Esophagus squamous epithelium (tissue), 5 donors: ENCODE measurements at regions not wholly inside any gene's neighbourhood (a gene's known extent, or its start where the extent isn't known, plus 50 kb on each side); places are given as distances from the start of the nearest gene placed in this dataset.

Experiments used
- DNase-seq: peaks from one replicate; lab custom pipeline; 2025; lab: John Stamatoyannopoulos, UW
- H3K27ac ChIP-seq, 4 donors: fragments of 200-600 bp; sonication (generic); one replicate each; pipeline ENCODE4 v1.5.1; 2016 to 2019; ENCODE audit warnings: mild to moderate bottlenecking in 1 of 4
- H3K27me3 ChIP-seq, 4 donors: fragments of 200-600 bp; sonication (generic); 1 replicate in 3 of 4; 2 replicates in 1 of 4; pipeline versions ENCODE4 v1.5.1 to v1.6.0; 2017 to 2021; ENCODE audit warnings: antibody characterized with exemption in 1 of 4
- H3K36me3 ChIP-seq, 3 donors: fragments of 200-600 bp; sonication (generic); one replicate each; pipeline ENCODE4 v1.5.1; 2016 to 2019
- H3K4me1 ChIP-seq, 3 donors: fragments of 200-600 bp; sonication (generic); one replicate each; pipeline ENCODE4 v1.5.1; 2017 to 2019
- H3K4me3 ChIP-seq, 4 donors: fragments of 200-600 bp; sonication (generic); 1 replicate in 3 of 4; 2 replicates in 1 of 4; pipeline ENCODE4 v1.5.1; 2016 to 2019; ENCODE audit warnings: mild to moderate bottlenecking in 2 of 4, moderate library complexity in 1 of 4
- H3K9me3 ChIP-seq, 3 donors: fragments of 200-600 bp; sonication (generic); one replicate each; pipeline ENCODE4 v1.5.1; 2016 to 2019
- CTCF ChIP-seq, 6 experiments: fragments of 450-650 bp in 4 of 6; fragments of 200-600 bp in 2 of 6; sonication (generic) in 2 of 6; IDR thresholded peaks; one replicate each; pipeline ENCODE4 v1.5.1; 2016 to 2019; ENCODE audit warnings: antibody characterized with exemption in 6 of 6, mild to moderate bottlenecking in 4 of 6, moderate library complexity in 4 of 6
- POLR2A ChIP-seq, 4 donors: fragments of 450-650 bp; IDR thresholded peaks; one replicate each; pipeline ENCODE4 v1.6.1; 2017; ENCODE audit warnings: antibody characterized with exemption in 4 of 4, mild to moderate bottlenecking in 4 of 4, moderate library complexity in 3 of 4
- WGBS, 2 donors: methylation state at CpG; one replicate each; pipeline ENCODE4 v1.1.5; 2018; 5-methylcytosine and 5-hydroxymethylcytosine counted together
- intact Hi-C: fragments of 100-400 bp; cut with DNase I; formaldehyde crosslinking; loops from one replicate; pipeline ENCODE4 v1.15.0; 2022
- donor health status: DM: yes; HTN: yes; CAD: no.

- intact Hi-C loops: no loop called here
- WGBS, 2 donors: 52 to 53% methylated on average over 4 of the region's 4 CpGs
Observed at GRCh38 chr1:90544356-90544755, 172.7 kb downstream of the BARHL2 start.

DNA sequence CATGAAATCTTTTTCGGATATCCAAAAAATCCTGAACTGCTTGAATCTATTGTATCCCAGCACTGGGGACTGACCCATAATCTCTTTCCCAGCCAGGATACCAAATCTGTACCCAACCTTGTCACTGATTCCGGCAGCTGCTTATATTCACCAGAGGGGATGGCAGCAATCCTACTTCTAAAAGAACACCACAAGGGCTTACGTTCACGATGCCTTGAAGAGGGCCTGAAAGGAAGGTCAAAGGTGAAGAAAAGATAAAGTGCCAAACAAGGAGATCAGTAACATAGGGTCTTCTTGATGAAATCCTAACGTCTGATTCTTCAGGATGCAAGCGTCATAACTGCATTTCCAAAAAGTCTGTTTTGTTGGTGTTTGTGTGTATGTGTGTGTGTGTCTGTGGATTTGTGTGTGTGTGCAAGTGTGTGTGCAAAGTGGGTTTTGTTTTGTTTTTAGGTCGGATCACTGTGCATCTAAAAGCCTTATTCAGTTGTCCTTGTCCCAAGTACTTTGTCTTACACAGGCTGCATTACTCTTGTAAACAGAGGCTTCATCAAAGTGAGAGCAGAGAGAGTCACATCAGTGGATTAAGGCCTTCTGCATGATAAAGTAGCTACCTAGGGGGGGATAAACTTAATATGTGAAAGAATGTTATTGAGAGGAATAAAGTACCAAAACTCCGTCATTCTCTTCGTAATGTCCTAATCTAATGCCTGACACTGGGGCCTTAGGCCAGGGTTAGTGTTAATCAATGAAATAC, 179.3 kb downstream of the BARHL2 start:
- Histone ChIP-seq H3K9me3 (no peaks in the 10 kb centered on the region), H3K27me3 (no peaks in the 10 kb centered on the region), H3K36me3 (no peaks in the 10 kb centered on the region), H3K4me1 (no peaks in the 10 kb centered on the region), H3K27ac (no peak overlapping the region), H3K4me3 (no peak overlapping the region)
- intact Hi-C loops: no loop called here
- TF ChIP-seq POLR2A (IDR thresholded peaks at IDR 0.05) (no peak), CTCF (IDR thresholded peaks at IDR 0.05) (no peak)
- 58 to 64% methylated on average over 9 of the region's 9 CpGs for WGBS, 2 donors
- no peak for DNase-seq

More at GRCh38 chr1:90544356-90544755, 172.7 kb downstream of the BARHL2 start:
- Histone ChIP-seq H3K27ac (no peak overlapping the region), H3K36me3 (no peaks in the 10 kb centered on the region), H3K9me3 (no peaks in the 10 kb centered on the region), H3K27me3 (no peaks in the 10 kb centered on the region), H3K4me1 (no peaks in the 10 kb centered on the region), H3K4me3 (no peak overlapping the region)
- TF ChIP-seq CTCF (IDR thresholded peaks at IDR 0.05) (no peak), POLR2A (IDR thresholded peaks at IDR 0.05) (no peak)
- DNase-seq: no peak

DNA sequence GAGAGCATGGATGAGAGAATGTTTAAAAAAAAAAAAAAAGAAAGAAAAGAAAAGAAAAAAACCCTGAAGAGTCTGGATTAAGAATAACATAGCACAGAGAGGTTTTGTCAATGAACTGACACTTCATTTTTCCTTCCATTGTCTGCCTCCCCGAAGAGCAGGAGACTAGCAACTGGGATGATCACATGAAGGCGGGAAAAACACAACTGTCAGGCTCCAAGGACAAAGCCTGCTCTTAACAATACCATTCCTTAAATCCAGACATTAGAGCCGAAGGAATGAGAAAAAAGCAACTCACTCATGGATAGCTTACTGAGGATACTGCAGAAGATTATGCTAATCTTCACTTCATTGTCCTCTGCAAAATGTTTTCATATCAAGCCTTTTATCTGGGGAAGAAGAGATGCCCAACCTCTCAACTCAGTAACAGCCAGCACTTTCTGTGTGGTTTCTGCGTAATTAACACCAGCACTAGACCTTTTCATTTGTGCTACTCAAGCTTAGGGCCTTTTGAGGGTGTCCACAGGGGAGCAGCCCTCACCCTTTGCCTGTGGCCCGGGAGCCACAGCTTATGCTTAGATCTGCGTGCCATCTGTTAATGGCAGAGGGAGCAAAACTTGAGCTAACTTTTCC, 182.3 kb downstream of the BARHL2 start:
- H3K4me3 ChIP-seq: no peak overlapping the region
- H3K27me3 ChIP-seq: no peaks in the 10 kb centered on the region
- intact Hi-C loops: no loop called here
- no peak for DNase-seq
- 42 to 45% methylated on average over 6 of the region's 6 CpGs for WGBS, 2 donors
- no peaks in the 10 kb centered on the region for H3K36me3 ChIP-seq
- H3K4me1 ChIP-seq: no peaks in the 10 kb centered on the region
- H3K9me3 ChIP-seq: no peaks in the 10 kb centered on the region
- TF ChIP-seq CTCF (IDR thresholded peaks at IDR 0.05) (no peak), POLR2A (IDR thresholded peaks at IDR 0.05) (no peak)
- H3K27ac ChIP-seq: no peak overlapping the region

GRCh38 chr1:90534116-90534515, 183.0 kb downstream of the BARHL2 start:
- intact Hi-C loops: no loop called here
- TF ChIP-seq POLR2A (IDR thresholded peaks at IDR 0.05): no peak
- TF ChIP-seq CTCF (IDR thresholded peaks at IDR 0.05): no peak
- WGBS, 2 donors: 63 to 69% methylated on average over 6 of the region's 6 CpGs

DNA sequence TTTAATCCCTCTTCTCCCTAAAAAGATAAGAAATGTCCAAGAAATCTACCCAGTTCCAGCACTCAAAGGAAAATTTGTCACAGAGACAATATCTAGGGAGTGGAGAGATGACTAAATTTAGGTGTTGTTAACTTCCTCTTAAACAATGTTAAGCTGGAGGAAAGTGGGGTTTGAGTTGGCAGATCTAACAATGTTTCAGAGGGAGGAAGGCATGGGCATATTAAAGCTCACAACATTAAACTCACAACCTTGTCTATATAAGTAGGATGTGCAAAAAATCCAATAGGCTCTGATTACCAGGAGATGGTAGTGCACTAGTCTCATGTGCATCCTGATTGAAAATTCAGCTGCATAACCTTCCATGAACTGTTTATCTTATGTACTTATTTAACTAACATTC, 190.1 kb downstream of the BARHL2 start:
- no peaks in the 10 kb centered on the region for H3K4me1 ChIP-seq
- no peaks in the 10 kb centered on the region for H3K27me3 ChIP-seq
- DNase-seq: no peak
- no peaks in the 10 kb centered on the region for H3K36me3 ChIP-seq
- TF ChIP-seq CTCF (IDR thresholded peaks at IDR 0.05) (no peak), POLR2A (IDR thresholded peaks at IDR 0.05) (no peak)
- no peak overlapping the region for H3K4me3 ChIP-seq
- no peak overlapping the region for H3K27ac ChIP-seq
- no peaks in the 10 kb centered on the region for H3K9me3 ChIP-seq
- intact Hi-C loops: no loop called here

More at GRCh38 chr1:90534116-90534515, 183.0 kb downstream of the BARHL2 start:
- Histone ChIP-seq H3K27ac (no peak overlapping the region), H3K4me3 (no peak overlapping the region), H3K9me3 (no peaks in the 10 kb centered on the region), H3K27me3 (no peaks in the 10 kb centered on the region), H3K36me3 (no peaks in the 10 kb centered on the region), H3K4me1 (no peaks in the 10 kb centered on the region)
- no peak for DNase-seq
